Liver (tissue), 8 donors: ENCODE measurements at regions not wholly inside any gene's neighbourhood (a gene's known extent, or its start where the extent isn't known, plus 50 kb on each side); places are given as distances from the start of the nearest gene placed in this dataset.

ENCODE experiments used
- DNase-seq: peaks from one replicate; pipeline ENCODE4 v3.0.0-alpha.2; 2017; ENCODE audit warnings: low spot score
- H3K27ac ChIP-seq, 2 donors: one replicate each; pipeline ENCODE4 v1.7.0; 2013; ENCODE audit warnings: inconsistent platforms in 2 of 2, low read length in 2 of 2, control low read depth in 1 of 2, low read depth in 1 of 2, mild to moderate bottlenecking in 1 of 2
- H3K27me3 ChIP-seq, 4 donors: one replicate each; pipeline versions ENCODE4 v1.6.1 to v1.7.0; 2013; ENCODE audit warnings: low read length in 3 of 4, inconsistent platforms in 1 of 4, mild to moderate bottlenecking in 1 of 4, moderate library complexity in 1 of 4; ENCODE audit not compliant: control insufficient read depth in 4 of 4, insufficient read depth in 4 of 4
- H3K36me3 ChIP-seq, 4 donors: one replicate each; pipeline versions ENCODE4 v1.6.1 to v1.7.0; 2013; ENCODE audit warnings: low read length in 3 of 4, mild to moderate bottlenecking in 3 of 4, low read depth in 1 of 4, moderate library complexity in 1 of 4; ENCODE audit not compliant: control insufficient read depth in 4 of 4, insufficient read depth in 3 of 4
- H3K4me1 ChIP-seq, 4 donors: one replicate each; pipeline versions ENCODE4 v1.6.1 to v1.7.0; 2013; ENCODE audit warnings: low read length in 3 of 4, mild to moderate bottlenecking in 3 of 4, moderate library complexity in 1 of 4; ENCODE audit not compliant: control insufficient read depth in 4 of 4, insufficient read depth in 4 of 4
- H3K4me3 ChIP-seq, 3 donors: one replicate each; pipeline versions ENCODE4 v1.6.1 to v1.7.0; 2013; ENCODE audit warnings: low read length in 3 of 3, control low read depth in 1 of 3, low read depth in 1 of 3, mild to moderate bottlenecking in 1 of 3
- H3K9ac ChIP-seq, 2 donors: one replicate each; pipeline ENCODE4 v1.7.0; 2013; ENCODE audit warnings: low read length in 2 of 2, mild to moderate bottlenecking in 2 of 2, moderate library complexity in 2 of 2, control low read depth in 1 of 2, low read depth in 1 of 2
- H3K9me3 ChIP-seq, 4 donors: one replicate each; pipeline versions ENCODE4 v1.6.1 to v1.7.0; 2013; ENCODE audit warnings: low read length in 3 of 4; ENCODE audit not compliant: control insufficient read depth in 4 of 4
- ATF3 ChIP-seq: IDR thresholded peaks from 2 replicates; pipeline ENCODE4 v1.6.1; 2016; ENCODE audit warnings: antibody characterized with exemption
- CTCF ChIP-seq: fragments of 150-350 bp; IDR thresholded peaks from 2 replicates; pipeline ENCODE4 v1.5.1; 2017; ENCODE audit warnings: improper control_type of control experiment, low read depth, low read length; ENCODE audit not compliant: missing input control
- EGR1 ChIP-seq, 2 donors: IDR thresholded peaks; 2 replicates each; pipeline ENCODE4 v1.6.1; 2016 to 2018; ENCODE audit warnings: antibody characterized with exemption in 2 of 2, low read depth in 2 of 2
- FOXA1 ChIP-seq: IDR thresholded peaks from 2 replicates; pipeline ENCODE4 v1.6.1; 2016; ENCODE audit warnings: antibody characterized with exemption
- FOXA2 ChIP-seq: IDR thresholded peaks from 2 replicates; pipeline ENCODE4 v1.6.1; 2016; ENCODE audit warnings: antibody characterized with exemption
- GABPA ChIP-seq, 2 donors: IDR thresholded peaks in 1 of 2; conservative IDR thresholded peaks in 1 of 2; 2 replicates each; pipeline ENCODE4 v1.6.1; 2016; ENCODE audit warnings: antibody characterized with exemption in 2 of 2, mild to moderate bottlenecking in 1 of 2, moderate library complexity in 1 of 2
- HNF4A ChIP-seq, 2 donors: conservative IDR thresholded peaks; 2 replicates each; pipeline ENCODE4 v1.6.1; 2016; ENCODE audit warnings: antibody characterized with exemption in 2 of 2, mild to moderate bottlenecking in 2 of 2
- HNF4G ChIP-seq: IDR thresholded peaks from 2 replicates; pipeline ENCODE4 v1.6.1; 2016; ENCODE audit warnings: antibody characterized with exemption
- JUND ChIP-seq, 2 donors: IDR thresholded peaks; 2 replicates each; pipeline ENCODE4 v1.6.1; 2016; ENCODE audit warnings: antibody characterized with exemption in 2 of 2
- NR2F2 ChIP-seq: IDR thresholded peaks from 2 replicates; pipeline ENCODE4 v1.6.1; 2016; ENCODE audit warnings: antibody characterized with exemption
- RAD21 ChIP-seq, 2 donors: IDR thresholded peaks; 2 replicates each; pipeline ENCODE4 v1.6.1; 2016; ENCODE audit warnings: antibody characterized with exemption in 2 of 2, mild to moderate bottlenecking in 2 of 2
- REST ChIP-seq: IDR thresholded peaks from 2 replicates; pipeline ENCODE4 v1.6.1; 2016; ENCODE audit warnings: antibody characterized with exemption, mild to moderate bottlenecking
- RXRA ChIP-seq, 2 donors: IDR thresholded peaks; 2 replicates each; pipeline ENCODE4 v1.6.1; 2017 to 2018; ENCODE audit warnings: antibody characterized with exemption in 2 of 2, mild to moderate bottlenecking in 1 of 2
- SP1 ChIP-seq: IDR thresholded peaks from 2 replicates; pipeline ENCODE4 v1.6.1; 2018; ENCODE audit warnings: antibody characterized with exemption, mild to moderate bottlenecking
- TAF1 ChIP-seq: conservative IDR thresholded peaks from 2 replicates; pipeline ENCODE4 v1.6.1; 2016; ENCODE audit warnings: antibody characterized with exemption, mild to moderate bottlenecking
- YY1 ChIP-seq: IDR thresholded peaks from 2 replicates; pipeline ENCODE4 v1.6.1; 2016; ENCODE audit warnings: antibody characterized with exemption, mild to moderate bottlenecking
- WGBS: extraction: QIAGEN DNeasy Blood & Tissue Kit; methylation state at CpG from one replicate; pipeline ENCODE4 v1.1.7; 2013; 5-methylcytosine and 5-hydroxymethylcytosine counted together
- TF ChIP-seq, protein P1 (sequence below): IDR thresholded peaks from 2 replicates; pipeline ENCODE4 v1.6.1; 2016; ENCODE audit warnings: antibody characterized with exemption
- TF ChIP-seq, protein P2 (sequence below): IDR thresholded peaks from 2 replicates; pipeline ENCODE4 v1.6.1; 2016; ENCODE audit warnings: antibody characterized with exemption
- donor health status: healthy.
- donor health status: healthy.
- donor health status: healthy.
- donor health status: healthy.
- donor health status: healthy.

- no peak for TF ChIP-seq YY1
- TF ChIP-seq NR2F2: no peak
- no peak for TF ChIP-seq CTCF
- TF ChIP-seq, protein P1, sequence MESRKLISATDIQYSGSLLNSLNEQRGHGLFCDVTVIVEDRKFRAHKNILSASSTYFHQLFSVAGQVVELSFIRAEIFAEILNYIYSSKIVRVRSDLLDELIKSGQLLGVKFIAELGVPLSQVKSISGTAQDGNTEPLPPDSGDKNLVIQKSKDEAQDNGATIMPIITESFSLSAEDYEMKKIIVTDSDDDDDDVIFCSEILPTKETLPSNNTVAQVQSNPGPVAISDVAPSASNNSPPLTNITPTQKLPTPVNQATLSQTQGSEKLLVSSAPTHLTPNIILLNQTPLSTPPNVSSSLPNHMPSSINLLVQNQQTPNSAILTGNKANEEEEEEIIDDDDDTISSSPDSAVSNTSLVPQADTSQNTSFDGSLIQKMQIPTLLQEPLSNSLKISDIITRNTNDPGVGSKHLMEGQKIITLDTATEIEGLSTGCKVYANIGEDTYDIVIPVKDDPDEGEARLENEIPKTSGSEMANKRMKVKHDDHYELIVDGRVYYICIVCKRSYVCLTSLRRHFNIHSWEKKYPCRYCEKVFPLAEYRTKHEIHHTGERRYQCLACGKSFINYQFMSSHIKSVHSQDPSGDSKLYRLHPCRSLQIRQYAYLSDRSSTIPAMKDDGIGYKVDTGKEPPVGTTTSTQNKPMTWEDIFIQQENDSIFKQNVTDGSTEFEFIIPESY: no peak
- TF ChIP-seq ATF3: no peak
- TF ChIP-seq FOXA2: no peak
- no peak for TF ChIP-seq SP1
- no peak for TF ChIP-seq HNF4G
- TF ChIP-seq RXRA (IDR thresholded peaks at IDR 0.05): no peak
- no peak for TF ChIP-seq GABPA (IDR thresholded peaks at IDR 0.05 in 1 of 2, conservative IDR thresholded peaks at IDR 0.05 in 1 of 2)
- no peak for TF ChIP-seq HNF4A (conservative IDR thresholded peaks at IDR 0.05)
- no peak for TF ChIP-seq REST
- TF ChIP-seq, protein P2, sequence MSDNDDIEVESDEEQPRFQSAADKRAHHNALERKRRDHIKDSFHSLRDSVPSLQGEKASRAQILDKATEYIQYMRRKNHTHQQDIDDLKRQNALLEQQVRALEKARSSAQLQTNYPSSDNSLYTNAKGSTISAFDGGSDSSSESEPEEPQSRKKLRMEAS: no peak
- TF ChIP-seq TAF1: no peak
- no peak for TF ChIP-seq EGR1 (IDR thresholded peaks at IDR 0.05; ENCODE audit: low read depth in 2 of 2)
- no peak for TF ChIP-seq JUND (IDR thresholded peaks at IDR 0.05)
- TF ChIP-seq FOXA1: no peak
- TF ChIP-seq RAD21 (IDR thresholded peaks at IDR 0.05): no peak
- 58% methylated on average over 1 of the region's 1 CpG for whole genome bisulfite sequencing
- no peaks in the 10 kb centered on the region for H3K4me1 ChIP-seq
- H3K27me3 ChIP-seq: no peaks in the 10 kb centered on the region
- no peak overlapping the region for H3K27ac ChIP-seq
- no peak overlapping the region for H3K9ac ChIP-seq
- no peak overlapping the region for H3K4me3 ChIP-seq
- no peaks in the 10 kb centered on the region for H3K36me3 ChIP-seq
- no peak for DNase-seq
- peaks cover 0 to 2% (median 0%) of the 10 kb centered on the region in 4 donors for H3K9me3 ChIP-seq
These were observed 1950.1 kb downstream of the TP53TG3F start for GRCh38 chr16:35409503-35409902.

DNA sequence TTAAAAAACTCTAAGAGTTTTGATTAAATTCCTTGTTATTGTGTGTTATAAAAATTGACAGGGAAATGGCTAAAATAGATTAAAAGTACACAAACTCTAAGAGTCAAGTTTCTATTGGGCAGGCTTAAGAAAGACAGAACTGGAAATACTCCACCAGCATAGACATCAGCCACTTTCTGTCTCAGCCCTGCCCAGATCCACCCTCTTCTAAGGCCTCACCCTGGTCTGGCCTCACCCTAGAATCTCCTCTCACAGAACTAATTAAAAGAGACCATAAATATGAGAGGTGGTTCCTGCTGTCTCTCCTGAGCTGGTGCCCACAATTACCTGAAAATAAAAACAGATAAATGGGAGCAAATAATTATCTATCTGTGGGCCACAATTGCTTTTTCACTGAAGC, 1951.0 kb downstream of the TP53TG3F start:
- no peak for DNase-seq
- Histone ChIP-seq H3K4me1 (no peaks in the 10 kb centered on the region), H3K4me3 (no peak overlapping the region), H3K27ac (no peak overlapping the region), H3K27me3 (no peaks in the 10 kb centered on the region), H3K36me3 (no peaks in the 10 kb centered on the region), H3K9me3 (peaks cover 0 to 3% (median 2%) of the 10 kb centered on the region in 4 donors), H3K9ac (no peak overlapping the region)
- TF ChIP-seq REST (no peak), GABPA (IDR thresholded peaks at IDR 0.05 in 1 of 2, conservative IDR thresholded peaks at IDR 0.05 in 1 of 2) (no peak), HNF4G (no peak), RXRA (IDR thresholded peaks at IDR 0.05) (no peak), SP1 (no peak), CTCF (no peak), JUND (IDR thresholded peaks at IDR 0.05) (no peak), FOXA1 (no peak), EGR1 (IDR thresholded peaks at IDR 0.05; ENCODE audit: low read depth in 2 of 2) (no peak), YY1 (no peak), HNF4A (conservative IDR thresholded peaks at IDR 0.05) (no peak)
- TF ChIP-seq, protein P2: no peak
